COLO668 (cell line): ENCODE measurements at regions not wholly inside any gene's neighbourhood (a gene's known extent, or its start where the extent isn't known, plus 50 kb on each side); places are given as distances from the start of the nearest gene placed in this dataset.

Experiments
- DNase-seq: peaks from one replicate; lab custom pipeline; 2025; ENCODE audit not compliant: unreplicated experiment; lab: John Stamatoyannopoulos, UW

- no peak for DNase-seq
Measured at GRCh38 chr18:25727281-25727985, 363.0 kb downstream of the SS18 start.

- DNase-seq = no peak
Measured at GRCh38 chr18:25726298-25726697, 364.1 kb downstream of the SS18 start.

- DNase-seq = no peak
Measured at GRCh38 chr18:25725501-25725900, 364.9 kb downstream of the SS18 start.

GRCh38 chr18:25724997-25725396 is 365.4 kb downstream of the SS18 start:
- no peak for DNase-seq

GRCh38 chr18:25724121-25724520 is 366.3 kb downstream of the SS18 start:
- no peak for DNase-seq

- no peak for DNase-seq
Measured at GRCh38 chr18:25713103-25713502, 361.1 kb upstream of the ZNF521 start.

- DNase-seq = no peak
Measured at GRCh38 chr18:25710981-25711380, 359.0 kb upstream of the ZNF521 start.

- DNase-seq = no peak
Measured at GRCh38 chr18:25705650-25706049, 353.7 kb upstream of the ZNF521 start.

GRCh38 chr18:25704494-25704893 is 352.5 kb upstream of the ZNF521 start:
- no peak for DNase-seq

GRCh38 chr18:25704071-25704470 is 352.1 kb upstream of the ZNF521 start:
- no peak for DNase-seq

GRCh38 chr18:25701821-25702220 is 349.9 kb upstream of the ZNF521 start:
- DNase-seq = no peak

- no peak for DNase-seq
Measured at GRCh38 chr18:25686960-25687500, 335.1 kb upstream of the ZNF521 start.

GRCh38 chr18:25685088-25685487 is 333.1 kb upstream of the ZNF521 start:
- DNase-seq = no peak

GRCh38 chr18:25679491-25679890 is 327.5 kb upstream of the ZNF521 start:
- DNase-seq = no peak

GRCh38 chr18:25678221-25678620 is 326.3 kb upstream of the ZNF521 start:
- no peak for DNase-seq

- no peak for DNase-seq
Measured at GRCh38 chr18:25675123-25675850, 323.3 kb upstream of the ZNF521 start.

- no peak for DNase-seq
Measured at GRCh38 chr18:25674183-25674582, 322.2 kb upstream of the ZNF521 start.

GRCh38 chr18:25672490-25672889 is 320.5 kb upstream of the ZNF521 start:
- DNase-seq = no peak

- no peak for DNase-seq
Measured at GRCh38 chr18:25669741-25670140, 317.8 kb upstream of the ZNF521 start.

GRCh38 chr18:25662272-25662671 is 310.3 kb upstream of the ZNF521 start:
- no peak for DNase-seq

- no peak for DNase-seq
Measured at GRCh38 chr18:25661831-25662230, 309.9 kb upstream of the ZNF521 start.

GRCh38 chr18:25659541-25659940 is 307.6 kb upstream of the ZNF521 start:
- DNase-seq = no peak
